GM23248 (cell line): ENCODE measurements at regions not wholly inside any gene's neighbourhood (a gene's known extent, or its start where the extent isn't known, plus 50 kb on each side); places are given as distances from the start of the nearest gene placed in this dataset.

Source experiments
- EZH2 ChIP-seq: fragments of 200-600 bp; sonication (generic); IDR thresholded peaks from 2 replicates; pipeline ENCODE4 v1.6.1; 2018; ENCODE audit warnings: antibody characterized with exemption, mild to moderate bottlenecking; ENCODE audit not compliant: insufficient read depth, poor library complexity, severe bottlenecking
- EZH2phosphoT487 ChIP-seq: fragments of 200-600 bp; sonication (generic); IDR thresholded peaks from 2 replicates; pipeline ENCODE4 v1.6.1; 2018; ENCODE audit warnings: antibody characterized with exemption, moderate library complexity, mild to moderate bottlenecking, low read depth; ENCODE audit not compliant: insufficient read depth

DNA sequence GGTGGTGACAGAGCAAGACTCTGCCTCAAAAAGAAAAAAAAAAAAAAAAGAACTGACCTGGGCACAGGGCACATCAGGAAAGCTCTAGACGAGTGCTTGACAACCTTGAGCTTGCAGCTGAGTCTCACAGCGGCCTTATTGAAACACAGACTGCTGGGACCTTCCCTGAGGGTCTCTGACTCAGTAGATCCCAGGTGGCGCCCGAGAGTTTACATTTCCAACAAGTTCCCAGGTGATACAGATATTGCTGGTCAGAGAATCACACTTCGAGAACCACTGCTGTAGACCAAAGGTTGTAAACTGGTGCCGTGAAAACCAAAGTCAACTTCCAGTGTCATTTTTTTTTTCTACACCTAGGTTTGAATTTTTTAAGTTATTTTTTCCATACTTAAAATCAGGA is 573.2 kb upstream of the MDFIC2 start:
- TF ChIP-seq EZH2 (no peak), EZH2phosphoT487 (no peak)
